GM12892 (cell line): ENCODE measurements at regions not wholly inside any gene's neighbourhood (a gene's known extent, or its start where the extent isn't known, plus 50 kb on each side); places are given as distances from the start of the nearest gene placed in this dataset.

Source experiments
- DNase-seq: peaks from one replicate; pipeline ENCODE4 v3.0.0; 2011; ENCODE audit not compliant: insufficient read length
- FAIRE-seq: peaks from 2 replicates; lab custom pipeline; 2011; peaks lifted over from hg19 to GRCh38; lab: Jason Lieb, UNC
- POLR2A ChIP-seq: IDR thresholded peaks from 2 replicates; pipeline ENCODE4 v1.6.1; 2011; ENCODE audit warnings: low read depth, low read length, control low read depth
- POLR2AphosphoS5 ChIP-seq: IDR thresholded peaks from 2 replicates; pipeline ENCODE4 v1.6.1; 2011; ENCODE audit warnings: low read depth, low read length, control low read depth
- TAF1 ChIP-seq: IDR thresholded peaks from 2 replicates; pipeline ENCODE4 v1.6.1; 2011; ENCODE audit warnings: low read depth, mild to moderate bottlenecking, control low read depth, low read length, borderline replicate concordance

- DNase-seq (no peak), FAIRE-seq (no peak)
- TF ChIP-seq POLR2A, result no peak
- TF ChIP-seq POLR2AphosphoS5, result no peak
- TF ChIP-seq TAF1, result no peak
These were observed 209.5 kb upstream of the E2F8 start for GRCh38 chr11:19450282-19450681.

- no peak for DNase-seq
- TF ChIP-seq POLR2A, result no peak
- no peak for TF ChIP-seq TAF1
- TF ChIP-seq POLR2AphosphoS5, result no peak
- peak; percentile 42 for FAIRE-seq
These were observed 207.9 kb upstream of the E2F8 start for GRCh38 chr11:19448651-19449050.

DNA sequence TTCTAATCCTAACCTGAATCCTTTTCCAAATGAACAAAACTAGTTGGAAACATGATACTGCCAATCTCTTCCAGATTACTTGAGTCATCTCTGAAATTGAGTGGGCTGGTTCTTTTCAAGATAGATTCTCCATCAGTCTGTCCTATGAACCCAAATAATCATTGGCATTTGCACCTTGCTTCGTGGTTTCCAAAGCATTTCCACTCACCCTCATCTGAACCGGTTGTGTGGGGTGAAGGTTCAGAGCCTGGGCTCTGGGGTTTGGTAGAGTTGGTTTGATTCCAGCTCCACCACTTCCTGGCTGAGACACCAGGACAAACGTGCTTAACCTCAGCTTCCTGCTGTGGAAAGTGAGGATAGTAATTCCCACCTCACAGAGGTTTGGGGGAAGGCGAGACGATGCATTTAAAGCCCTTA is 206.4 kb upstream of the E2F8 start:
- FAIRE-seq (no peak), DNase-seq (no peak)
- no peak for TF ChIP-seq TAF1

GRCh38 chr11:19445771-19446170 is 205.0 kb upstream of the E2F8 start:
- TF ChIP-seq TAF1 (no peak), POLR2AphosphoS5 (no peak), POLR2A (no peak)
- FAIRE-seq, result no peak
- DNase-seq, result no peak

GRCh38 chr11:19444231-19444630 is 203.5 kb upstream of the E2F8 start:
- FAIRE-seq, result no peak

GRCh38 chr11:19442554-19442910 is 201.8 kb upstream of the E2F8 start:
- DNase-seq, result no peak
- FAIRE-seq, result no peak
- TF ChIP-seq POLR2A (no peak), TAF1 (no peak)

More at GRCh38 chr11:19444231-19444630, 203.5 kb upstream of the E2F8 start:
- TF ChIP-seq POLR2A, result no peak
- TF ChIP-seq TAF1, result no peak
- no peak for TF ChIP-seq POLR2AphosphoS5
- DNase-seq, result no peak

- no peak for TF ChIP-seq POLR2A
- peak; percentile 37 for DNase-seq
- FAIRE-seq, result peak; percentile 98
These were observed 201.2 kb upstream of the E2F8 start for GRCh38 chr11:19441752-19442553.

DNA sequence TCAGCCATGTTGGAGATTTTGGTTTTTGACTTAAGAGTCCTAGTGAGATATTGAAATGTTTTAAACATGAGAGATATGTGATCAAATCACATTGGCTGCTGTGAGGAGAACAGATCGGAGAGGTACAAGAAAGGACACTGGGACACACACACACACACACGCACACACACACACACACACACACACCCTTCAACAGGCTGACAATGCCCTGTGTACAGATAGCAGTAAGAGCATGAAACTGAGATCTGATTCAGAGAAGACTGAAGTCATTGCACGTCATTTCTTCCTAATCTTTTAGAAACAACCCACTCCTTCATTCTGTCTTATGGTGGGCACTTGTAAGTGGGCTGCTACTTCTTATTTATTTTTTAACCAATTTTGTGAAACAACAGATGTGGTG is 200.5 kb upstream of the E2F8 start:
- TF ChIP-seq POLR2AphosphoS5 (no peak), TAF1 (no peak)
- DNase-seq, result no peak
- FAIRE-seq, result peak; percentile 65

- no peak for DNase-seq
- TF ChIP-seq POLR2AphosphoS5 (no peak), TAF1 (no peak), POLR2A (no peak)
- FAIRE-seq, result no peak
These were observed 197.0 kb upstream of the E2F8 start for GRCh38 chr11:19437760-19438159.

DNA sequence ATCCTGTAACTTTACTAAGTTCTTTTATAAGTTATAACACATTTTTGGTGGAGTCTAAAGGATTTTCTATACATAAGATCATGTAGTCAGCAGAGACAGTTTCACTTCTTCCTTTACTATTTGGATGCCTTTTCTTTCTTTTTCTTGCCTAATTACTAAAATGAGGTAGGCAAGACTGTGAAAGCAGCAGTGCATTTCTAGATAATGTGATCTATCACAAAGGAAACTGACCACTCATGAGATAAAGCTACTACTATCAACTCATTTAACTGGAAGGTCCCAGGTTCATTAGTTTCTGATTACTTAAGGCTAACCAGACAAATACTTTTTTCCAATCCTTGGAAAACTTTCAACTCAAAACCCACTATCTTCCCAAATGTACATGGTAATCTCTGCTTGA is 196.2 kb upstream of the E2F8 start:
- TF ChIP-seq POLR2A, result no peak
- no peak for TF ChIP-seq TAF1
- TF ChIP-seq POLR2AphosphoS5, result no peak
- FAIRE-seq, result peak; percentile 79
- DNase-seq, result no peak

DNA sequence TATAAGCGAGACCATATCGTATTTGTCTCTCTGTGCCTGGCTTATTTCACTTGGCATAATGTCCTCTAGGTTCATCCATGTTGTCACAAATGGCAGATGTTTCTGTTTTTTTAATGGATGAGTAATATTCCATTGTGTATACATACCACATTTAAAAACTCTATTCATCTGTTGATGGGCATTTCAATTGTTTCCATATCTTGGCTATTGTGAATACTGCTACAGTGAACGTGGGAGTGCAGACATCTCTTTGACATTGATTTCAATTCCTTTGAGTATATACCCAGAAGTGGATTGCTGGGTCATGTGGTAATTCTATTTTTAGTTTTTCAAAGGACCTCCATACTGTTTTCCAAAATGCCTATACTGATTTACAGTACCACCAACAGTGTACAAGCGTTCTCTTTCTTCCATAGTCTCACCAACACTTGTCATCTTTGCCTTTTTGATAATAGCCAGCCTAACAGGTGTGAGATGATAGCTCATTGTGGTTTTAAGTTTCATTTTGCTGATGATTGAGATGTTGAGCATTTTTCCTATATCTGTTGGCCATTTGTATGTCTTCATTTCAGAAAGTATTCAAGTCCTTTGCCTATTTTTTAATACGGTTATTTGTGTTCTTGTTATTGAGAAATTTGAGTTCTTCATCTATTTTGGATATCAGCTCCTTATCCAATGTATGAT is 194.7 kb upstream of the E2F8 start:
- DNase-seq (no peak), FAIRE-seq (peak; percentile 94)
- TF ChIP-seq POLR2A (no peak), POLR2AphosphoS5 (no peak), TAF1 (no peak)

DNA sequence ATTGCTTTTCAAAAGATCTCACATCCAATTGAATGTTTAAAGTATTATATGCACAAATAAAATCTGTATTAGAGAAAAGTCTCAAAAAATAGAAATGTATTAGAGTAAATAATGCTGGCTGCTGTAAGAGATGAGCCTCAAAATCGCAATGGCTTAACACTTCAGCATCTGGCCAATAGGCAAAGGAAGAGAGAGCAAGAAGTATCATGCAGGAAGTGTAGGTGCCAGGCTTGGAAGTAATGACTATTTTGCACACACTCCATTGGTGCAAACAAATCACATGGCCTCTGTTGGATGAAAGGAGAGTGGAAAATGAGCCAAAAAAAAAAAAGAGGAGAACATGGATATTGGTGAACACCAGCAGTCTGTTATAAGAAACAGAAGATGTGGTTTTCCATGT is 193.0 kb upstream of the E2F8 start:
- TF ChIP-seq POLR2AphosphoS5 (no peak), TAF1 (no peak)
- FAIRE-seq, result no peak
- DNase-seq, result no peak
